Motor neuron (in vitro differentiated cells): ENCODE measurements at regions not wholly inside any gene's neighbourhood (a gene's known extent, or its start where the extent isn't known, plus 50 kb on each side); places are given as distances from the start of the nearest gene placed in this dataset.
A peak's percentile ranks its signal among the peaks of the same experiment; 100 is the strongest.
"Not testable (repeated sequence)": the region's sequence is repeated elsewhere in the genome, so short reads cannot be mapped to it uniquely, and the experiment has no call there.

Experiments
- ATAC-seq, 8 experiments: fragments of 200-7000 bp; cut with Tn5 transposase; replicated peaks in 6 of 8; 2 replicates each; pipeline ENCODE4 v1.8.0; 2021; ENCODE audit warnings: mild to moderate bottlenecking in 8 of 8, moderate library complexity in 8 of 8
- H3K27ac ChIP-seq, 2 donors: fragments of 250-450 bp; sonication (Bioruptor Pico); 2 replicates each; pipeline ENCODE4 v1.9.0; 2021; ENCODE audit warnings: antibody characterized with exemption in 2 of 2, mild to moderate bottlenecking in 2 of 2, moderate library complexity in 1 of 2
- H3K4me1 ChIP-seq, 2 donors: fragments of 250-450 bp; sonication (Bioruptor Pico); replicated peaks in 1 of 2; 2 replicates each; pipeline ENCODE4 v1.6.1; 2021; ENCODE audit warnings: antibody characterized with exemption in 2 of 2, mild to moderate bottlenecking in 2 of 2, moderate library complexity in 1 of 2
- H3K4me3 ChIP-seq, 5 donors: fragments of 250-450 bp; sonication (Bioruptor Pico); 2 replicates each; pipeline ENCODE4 v1.9.0; 2021; ENCODE audit warnings: antibody characterized with exemption in 5 of 5, mild to moderate bottlenecking in 5 of 5, moderate library complexity in 4 of 5
- WGBS, 10 experiments: fragments of 450-650 bp; shearing (Covaris generic); methylation state at CpG; one replicate each; pipeline ENCODE4 v1.0.0; 2022; 5-methylcytosine and 5-hydroxymethylcytosine counted together
- in situ Hi-C, 9 experiments: fragments of 400-800 bp; cut with MboI; loops; one replicate each; pipeline ENCODE4 v1.15.0; 2021; ENCODE audit warnings: low sequenced_read_pairs in 9 of 9, low pct_unique_long_range_greater_than_20kb in 2 of 9; ENCODE audit not compliant: unreplicated experiment in 9 of 9

DNA sequence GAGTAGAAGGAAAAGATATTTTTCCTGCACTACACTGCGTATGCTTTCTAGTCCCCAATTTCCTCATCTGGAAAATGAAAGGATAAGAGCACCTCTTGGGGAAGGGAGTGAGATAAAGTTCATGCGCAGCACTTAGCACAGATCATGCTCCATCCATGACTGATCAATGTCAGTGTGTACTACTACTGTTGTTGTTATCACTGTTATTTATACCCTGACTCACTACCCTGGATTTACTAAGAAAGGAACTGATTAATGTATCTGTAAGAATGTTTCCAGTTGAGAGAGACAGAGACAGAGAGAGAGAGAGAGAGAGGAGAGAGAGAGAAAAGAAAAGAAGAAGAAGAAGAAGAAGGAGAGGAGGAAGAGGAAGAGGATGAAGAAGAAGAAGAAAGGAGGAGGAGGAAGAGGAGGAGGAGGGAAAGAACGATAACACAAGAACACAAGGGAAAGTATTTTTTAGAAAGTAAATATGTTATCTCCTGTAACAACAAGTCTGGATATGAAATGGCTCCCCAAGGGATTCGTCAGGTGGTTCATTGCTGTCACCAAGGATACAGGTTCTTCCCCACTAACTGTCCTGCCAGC, 212.2 kb upstream of the PROK2 start:
- peaks cover 0 to 6% of the 10 kb centered on the region in 2 donors for H3K4me1 ChIP-seq
- no peak overlapping the region for H3K27ac ChIP-seq
- WGBS, 10 experiments, result 35 to 100% (median 86%) methylated on average over 1 to 4 of the region's 4 CpGs
- no peak for ATAC-seq
- in situ Hi-C loops, result no loop called here
- H3K4me3 ChIP-seq, result no peak overlapping the region

- WGBS, 10 experiments, result 0 to 100% (median 75%) methylated on average over 1 to 3 of the region's 3 CpGs; no CpG with 5 or more reads in 3 of the 10 experiments
- Histone ChIP-seq H3K27ac (no peak overlapping the region), H3K4me3 (no peak overlapping the region), H3K4me1 (peaks cover 0 to 5% of the 10 kb centered on the region in 2 donors)
- ATAC-seq, result no peak
- in situ Hi-C loops, result no loop called here
These were observed 210.0 kb upstream of the PROK2 start for GRCh38 chr3:71994906-71995305.

DNA sequence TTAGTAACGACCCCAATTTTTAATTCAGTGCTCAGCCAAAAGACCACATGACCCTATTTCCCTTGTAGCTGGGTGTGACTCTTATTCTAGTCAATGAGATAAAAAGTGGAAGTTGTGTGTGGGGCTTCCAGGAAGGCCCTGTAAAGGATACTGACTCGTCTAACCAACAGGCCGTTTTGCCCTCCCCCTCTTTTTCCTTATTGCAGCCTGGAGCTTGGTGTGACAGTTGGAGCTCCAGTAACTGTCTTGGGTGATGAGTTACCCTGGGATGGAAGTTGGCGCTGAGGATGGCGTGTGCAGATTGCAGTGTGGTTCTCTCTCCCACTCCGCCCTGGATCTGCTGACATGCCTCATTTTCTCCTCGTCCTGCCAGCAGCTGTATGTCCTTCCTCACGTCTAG, 209.3 kb upstream of the PROK2 start:
- no peak for ATAC-seq
- no peak overlapping the region for H3K4me3 ChIP-seq
- in situ Hi-C loops, result no loop called here
- H3K27ac ChIP-seq, result no peak overlapping the region
- H3K4me1 ChIP-seq, result peaks cover 0 to 5% of the 10 kb centered on the region in 2 donors
- 60 to 100% (median 88%) methylated on average over 1 to 4 of the region's 8 CpGs; no CpG with 5 or more reads in 4 of the 10 experiments for WGBS, 10 experiments

DNA sequence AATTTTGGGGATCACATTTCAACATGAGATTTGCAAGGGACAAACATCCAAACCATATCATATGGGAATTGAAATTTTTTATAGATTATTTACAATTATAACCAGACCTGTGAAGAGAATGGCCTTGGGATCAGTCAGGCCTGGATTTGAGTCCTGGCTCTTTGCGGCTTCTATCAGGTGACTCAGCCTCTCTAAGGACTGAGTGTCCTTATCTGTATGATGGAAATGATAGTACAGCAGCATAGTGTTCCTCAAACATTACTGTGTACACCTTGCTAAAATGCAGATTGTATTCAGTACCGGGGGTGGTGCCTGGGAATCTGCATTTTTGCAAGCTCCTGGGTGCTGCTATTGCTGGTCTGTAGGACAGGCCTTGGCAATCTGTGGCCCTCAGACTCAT, 206.7 kb upstream of the PROK2 start:
- Histone ChIP-seq H3K27ac (no peak overlapping the region), H3K4me3 (no peak overlapping the region), H3K4me1 (peaks cover 0 to 5% of the 10 kb centered on the region in 2 donors)
- in situ Hi-C loops, result no loop called here
- ATAC-seq, result no peak
- 33 to 100% (median 65%) methylated on average over 1 to 2 of the region's 2 CpGs; no CpG with 5 or more reads in 4 of the 10 experiments for WGBS, 10 experiments

GRCh38 chr3:71991046-71991445, 206.1 kb upstream of the PROK2 start:
- Histone ChIP-seq H3K4me1 (peaks cover 0 to 5% of the 10 kb centered on the region in 2 donors), H3K27ac (no peak overlapping the region), H3K4me3 (no peak overlapping the region)
- peak in 1 of 8 experiments; percentile 19 for ATAC-seq
- WGBS, 10 experiments, result 0 to 80% (median 61%) methylated on average over 1 to 3 of the region's 3 CpGs; no CpG with 5 or more reads in 4 of the 10 experiments
- in situ Hi-C loops, result no loop called here

DNA sequence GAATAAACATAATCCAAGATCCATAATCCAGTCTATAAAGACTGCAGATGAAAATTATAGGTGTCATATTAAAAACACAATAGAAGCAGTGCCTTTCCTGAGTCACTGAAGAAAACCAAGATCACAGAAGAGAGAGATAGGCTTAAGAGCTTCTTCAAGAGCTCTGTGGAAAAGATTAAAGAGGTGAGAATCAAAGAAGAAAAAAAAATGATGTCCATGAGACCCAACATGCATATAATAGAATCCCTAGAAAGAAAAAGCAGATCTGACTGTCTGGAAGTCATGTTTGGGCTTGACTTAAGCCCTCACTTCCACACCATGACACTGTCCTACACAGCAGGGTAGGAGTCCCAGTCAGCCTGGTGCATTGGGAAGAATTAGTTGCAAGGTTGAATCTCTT, 205.6 kb upstream of the PROK2 start:
- Histone ChIP-seq H3K4me1 (peaks cover 0 to 5% of the 10 kb centered on the region in 2 donors), H3K27ac (no peak overlapping the region), H3K4me3 (no peak overlapping the region)
- in situ Hi-C loops, result no loop called here
- ATAC-seq, result no peak

DNA sequence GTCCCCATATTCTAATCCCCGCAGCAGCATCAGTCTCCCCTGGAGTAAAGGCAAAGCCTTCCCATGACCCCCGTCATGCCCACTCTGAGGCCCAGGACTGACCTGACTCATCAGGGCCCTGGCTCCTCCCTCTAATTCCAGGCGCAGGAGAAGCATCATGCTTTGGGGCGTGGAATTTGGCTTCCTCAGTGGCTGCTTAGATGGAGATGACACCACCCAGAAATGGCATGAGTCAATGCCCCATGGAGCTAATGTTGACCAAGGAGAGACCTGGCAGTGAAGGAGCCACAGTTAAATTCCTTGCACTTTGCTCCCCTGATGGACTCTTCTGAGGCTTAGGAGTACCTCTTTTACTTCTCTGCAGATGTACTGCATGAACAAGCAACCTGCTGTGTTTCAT, 204.2 kb upstream of the PROK2 start:
- WGBS, 10 experiments, result 60% methylated on average over 1 of the region's 4 CpGs; no CpG with 5 or more reads in 9 of the 10 experiments
- no peak overlapping the region for H3K27ac ChIP-seq
- no peak overlapping the region for H3K4me3 ChIP-seq
- ATAC-seq, result peak in 2 of 8 experiments; percentile 88 to 90
- in situ Hi-C loops, result no loop called here
- peaks cover 0 to 5% of the 10 kb centered on the region in 2 donors for H3K4me1 ChIP-seq

- H3K4me3 ChIP-seq, result no peak overlapping the region
- no peak for ATAC-seq
- H3K4me1 ChIP-seq, result peaks cover 0 to 5% of the 10 kb centered on the region in 2 donors
- WGBS, 10 experiments, result 17 to 80% (median 75%) methylated on average over 1 to 3 of the region's 5 CpGs; no CpG with 5 or more reads in 5 of the 10 experiments
- H3K27ac ChIP-seq, result no peak overlapping the region
- in situ Hi-C loops, result no loop called here
These were observed 202.9 kb upstream of the PROK2 start for GRCh38 chr3:71987828-71988227.

DNA sequence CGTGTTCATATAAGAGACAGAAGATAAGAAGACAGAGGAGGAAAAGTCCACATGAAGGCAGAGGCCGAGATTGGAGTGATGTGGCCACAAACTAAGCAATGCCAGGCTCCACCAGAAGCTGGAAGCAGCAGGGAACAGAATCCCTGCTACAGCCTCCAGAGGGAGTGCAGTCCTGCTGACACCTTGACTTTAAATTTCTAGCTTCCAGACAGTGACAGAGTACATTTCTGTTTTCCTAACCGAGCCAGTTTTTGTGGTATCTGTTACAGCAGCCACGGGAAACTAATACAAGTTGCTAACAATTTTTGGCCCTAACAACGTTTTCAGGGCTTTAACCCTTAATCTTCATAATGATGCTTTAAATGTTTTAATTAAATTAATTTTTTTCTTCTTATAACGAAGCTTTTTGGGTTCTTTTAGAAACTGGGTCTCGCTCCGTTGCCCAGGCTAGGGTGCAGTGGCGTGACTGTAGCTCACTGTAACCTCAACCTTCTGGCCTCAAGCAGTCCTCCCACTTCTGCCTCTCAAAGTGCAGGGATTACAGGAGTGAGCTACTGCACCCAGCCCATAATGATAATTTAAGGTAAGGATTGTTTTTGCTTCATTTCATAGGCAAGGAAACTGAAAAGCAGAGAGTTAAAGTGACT, 202.3 kb upstream of the PROK2 start:
- no peak overlapping the region for H3K27ac ChIP-seq
- 50 to 100% (median 79%) methylated on average over 1 to 9 of the region's 9 CpGs for WGBS, 10 experiments
- H3K4me1 ChIP-seq, result peaks cover 0 to 1% of the 10 kb centered on the region in 2 donors
- ATAC-seq, result peak in 4 of 8 experiments; percentile 18 to 41 (median 32)
- in situ Hi-C loops, result no loop called here
- no peak overlapping the region for H3K4me3 ChIP-seq

GRCh38 chr3:71986606-71987005, 201.7 kb upstream of the PROK2 start:
- H3K27ac ChIP-seq, result no peak overlapping the region
- in situ Hi-C loops, result no loop called here
- 40 to 83% (median 80%) methylated on average over 1 to 5 of the region's 6 CpGs; no CpG with 5 or more reads in 1 of the 10 experiments for WGBS, 10 experiments
- ATAC-seq, result peak in 3 of 8 experiments; percentile 41 to 67 (median 50)
- no peak overlapping the region for H3K4me3 ChIP-seq
- H3K4me1 ChIP-seq, result no peaks in the 10 kb centered on the region

GRCh38 chr3:71984843-71985613, 200.1 kb upstream of the PROK2 start:
- Histone ChIP-seq H3K4me1 (no peaks in the 10 kb centered on the region), H3K27ac (no peak overlapping the region), H3K4me3 (no peak overlapping the region)
- WGBS, 10 experiments, result 63 to 97% (median 85%) methylated on average over 3 to 8 of the region's 9 CpGs
- in situ Hi-C loops, result no loop called here
- peak in 1 of 8 experiments; percentile 68 for ATAC-seq

- in situ Hi-C loops, result no loop called here
- no peaks in the 10 kb centered on the region for H3K4me1 ChIP-seq
- H3K4me3 ChIP-seq, result no peak overlapping the region
- no peak for ATAC-seq
- WGBS, 10 experiments, result 75 to 100% (median 100%) methylated on average over 1 to 3 of the region's 4 CpGs; no CpG with 5 or more reads in 3 of the 10 experiments
- no peak overlapping the region for H3K27ac ChIP-seq
These were observed 198.7 kb upstream of the PROK2 start for GRCh38 chr3:71983694-71984093.

GRCh38 chr3:71982506-71983258, 197.7 kb upstream of the PROK2 start:
- WGBS, 10 experiments, result 0 to 81% (median 45%) methylated on average over 1 to 4 of the region's 9 CpGs; no CpG with 5 or more reads in 2 of the 10 experiments
- H3K4me3 ChIP-seq, in situ Hi-C loops, H3K27ac ChIP-seq, H3K4me1 ChIP-seq, ATAC-seq: not testable (repeated sequence)
